H1 (cell line): ENCODE measurements at regions not wholly inside any gene's neighbourhood (a gene's known extent, or its start where the extent isn't known, plus 50 kb on each side); places are given as distances from the start of the nearest gene placed in this dataset.

Experiments used
- CTCF ChIA-PET: fragments of 300-600 bp; sonication (Branson Sonifier 250); formaldehyde crosslinking; loops from one replicate; lab custom pipeline; 2021; ENCODE audit not compliant: partially characterized antibody; lab: Charles Lee
- POLR2A ChIA-PET: fragments of 300-600 bp; sonication (Branson Sonifier 250); formaldehyde crosslinking; loops from one replicate; lab custom pipeline; 2021; ENCODE audit warnings: inconsistent platforms; ENCODE audit not compliant: partially characterized antibody; lab: Charles Lee
- DNase-seq, 2 experiments: peaks; one replicate each; pipeline versions ENCODE4 v3.0.0 to v3.0.0-alpha.2; 2010 to 2022; ENCODE audit warnings: low spot score in 2 of 2, low read depth in 1 of 2, mixed read lengths in 1 of 2
- FAIRE-seq: peaks from 2 replicates; lab custom pipeline; 2011; peaks lifted over from hg19 to GRCh38; lab: Jason Lieb, UNC
- H2AFZ ChIP-seq: 2 replicates; pipeline ENCODE4 v1.8.1; 2012; ENCODE audit warnings: low read length, inconsistent platforms
- H2AK5ac ChIP-seq: 2 replicates; pipeline ENCODE4 v1.6.1; 2013; ENCODE audit warnings: low read depth, low read length
- H2BK120ac ChIP-seq: replicated peaks from 2 replicates; pipeline ENCODE3; 2013; ENCODE audit warnings: low read depth, low read length, inconsistent platforms
- H2BK12ac ChIP-seq: 2 replicates; pipeline ENCODE4 v1.6.1; 2013; ENCODE audit warnings: low read depth, low read length
- H2BK15ac ChIP-seq: 2 replicates; pipeline ENCODE4 v1.6.1; 2013; ENCODE audit warnings: low read length
- H2BK20ac ChIP-seq: 2 replicates; pipeline ENCODE4 v1.6.1; 2013; ENCODE audit warnings: low read length
- H2BK5ac ChIP-seq: 2 replicates; pipeline ENCODE4 v1.6.1; 2013; ENCODE audit warnings: low read depth, low read length
- H3K14ac ChIP-seq: 2 replicates; pipeline ENCODE4 v1.6.1; 2013; ENCODE audit warnings: inconsistent platforms; ENCODE audit not compliant: insufficient read length
- H3K18ac ChIP-seq: 2 replicates; pipeline ENCODE4 v1.6.1; 2013; ENCODE audit warnings: low read length; ENCODE audit errors: extremely low read depth
- H3K23ac ChIP-seq: 2 replicates; pipeline ENCODE4 v1.6.1; 2013; ENCODE audit warnings: inconsistent platforms; ENCODE audit not compliant: insufficient read length
- H3K23me2 ChIP-seq: 2 replicates; pipeline ENCODE4 v1.6.1; 2013; ENCODE audit warnings: low read depth, low read length
- H3K27ac ChIP-seq: 2 replicates; pipeline ENCODE4 v1.6.1; 2011; ENCODE audit warnings: low read depth, low read length, inconsistent platforms
- H3K27me3 ChIP-seq, 4 experiments: replicated peaks in 1 of 4; 1 replicate in 1 of 4; 2 replicates in 3 of 4; pipeline versions ENCODE4 v1.6.1 to v1.8.1; 2011 to 2013; ENCODE audit warnings: low read length in 3 of 4, mild to moderate bottlenecking in 3 of 4, inconsistent platforms in 2 of 4, mixed read lengths in 2 of 4, moderate library complexity in 1 of 4; ENCODE audit not compliant: control insufficient read depth in 3 of 4, insufficient read depth in 3 of 4; ENCODE audit errors: extremely low read depth in 1 of 4
- H3K36me3 ChIP-seq, 4 experiments: 2 replicates each; pipeline versions ENCODE4 v1.6.1 to v1.8.1; 2011 to 2013; ENCODE audit warnings: mild to moderate bottlenecking in 4 of 4, low read length in 3 of 4, moderate library complexity in 2 of 4, control low read depth in 1 of 4, inconsistent platforms in 1 of 4; ENCODE audit not compliant: insufficient read depth in 4 of 4, control insufficient read depth in 2 of 4
- H3K4ac ChIP-seq: replicated peaks from 2 replicates; pipeline ENCODE3; 2013; ENCODE audit warnings: low read length, low read depth, mixed read lengths, inconsistent platforms; ENCODE audit not compliant: insufficient read length
- H3K4me1 ChIP-seq, 4 experiments: replicated peaks in 1 of 4; 1 replicate in 1 of 4; 2 replicates in 3 of 4; pipeline versions ENCODE4 v1.6.1 to v1.8.1; 2011 to 2013; ENCODE audit warnings: low read length in 3 of 4, inconsistent platforms in 2 of 4, mixed read lengths in 1 of 4; ENCODE audit not compliant: insufficient read depth in 4 of 4, control insufficient read depth in 3 of 4
- H3K4me2 ChIP-seq, 2 experiments: 2 replicates each; pipeline versions ENCODE4 v1.6.1 to v1.8.1; 2011 to 2013; ENCODE audit warnings: low read depth in 2 of 2, low read length in 2 of 2, control low read depth in 1 of 2, inconsistent platforms in 1 of 2, mild to moderate bottlenecking in 1 of 2; ENCODE audit not compliant: insufficient read depth in 1 of 2
- H3K4me3 ChIP-seq, 4 experiments: fragments of 200-600, 300-600 bp in 1 of 4; sonication (generic), shearing (Covaris generic), sonication (Bioruptor Twin) in 1 of 4; 2 replicates each; pipeline versions ENCODE4 v1.5.1 to v1.8.1; 2011 to 2016; ENCODE audit warnings: low read length in 4 of 4, low read depth in 3 of 4, control low read depth in 2 of 4, inconsistent platforms in 2 of 4, mild to moderate bottlenecking in 2 of 4, mixed read lengths in 1 of 4, moderate library complexity in 1 of 4; ENCODE audit not compliant: insufficient read depth in 2 of 4; ENCODE audit errors: extremely low read depth in 1 of 4
- H3K56ac ChIP-seq: replicated peaks from 2 replicates; pipeline ENCODE3; 2013; ENCODE audit warnings: low read depth, mild to moderate bottlenecking, mixed read lengths, low read length, inconsistent platforms; ENCODE audit not compliant: insufficient read length
- H3K79me1 ChIP-seq: 2 replicates; pipeline ENCODE4 v1.6.1; 2013; ENCODE audit warnings: low read depth, low read length, control low read depth
- H3K79me2 ChIP-seq, 2 experiments: 2 replicates each; pipeline versions ENCODE4 v1.6.1 to v1.8.1; 2012 to 2013; ENCODE audit warnings: low read length in 2 of 2, mild to moderate bottlenecking in 2 of 2, inconsistent platforms in 1 of 2; ENCODE audit not compliant: insufficient read depth in 2 of 2, control insufficient read depth in 1 of 2
- H3K9ac ChIP-seq, 4 experiments: replicated peaks in 1 of 4; 1 replicate in 1 of 4; 2 replicates in 3 of 4; pipeline versions ENCODE4 v1.6.1 to v1.8.1; 2011 to 2013; ENCODE audit warnings: low read depth in 3 of 4, low read length in 3 of 4, control low read depth in 2 of 4, mild to moderate bottlenecking in 2 of 4, moderate library complexity in 2 of 4, inconsistent platforms in 1 of 4; ENCODE audit errors: extremely low read depth in 1 of 4
- H3K9me3 ChIP-seq, 2 experiments: 2 replicates each; pipeline versions ENCODE4 v1.6.1 to v1.8.1; 2012 to 2013; ENCODE audit warnings: mild to moderate bottlenecking in 2 of 2, moderate library complexity in 2 of 2, control low read depth in 1 of 2, inconsistent platforms in 1 of 2, low read depth in 1 of 2, low read length in 1 of 2, mixed read lengths in 1 of 2; ENCODE audit not compliant: insufficient read depth in 2 of 2
- H4K20me1 ChIP-seq, 2 experiments: replicated peaks in 1 of 2; 2 replicates each; pipeline versions ENCODE3 to v1.8.1; 2011 to 2013; ENCODE audit warnings: inconsistent platforms in 2 of 2, low read length in 2 of 2, mild to moderate bottlenecking in 1 of 2; ENCODE audit not compliant: insufficient read depth in 2 of 2, control insufficient read depth in 1 of 2
- H4K5ac ChIP-seq: 2 replicates; pipeline ENCODE4 v1.6.1; 2013; ENCODE audit warnings: low read length, low read depth, mixed read lengths, inconsistent platforms; ENCODE audit not compliant: insufficient read length
- H4K8ac ChIP-seq: 2 replicates; pipeline ENCODE4 v1.8.0; 2013; ENCODE audit warnings: mild to moderate bottlenecking, moderate library complexity, low read length, inconsistent platforms; ENCODE audit not compliant: insufficient read depth; ENCODE audit errors: extremely low read depth
- H4K91ac ChIP-seq: replicated peaks from 2 replicates; pipeline ENCODE3; 2013; ENCODE audit warnings: low read length, mixed read lengths, inconsistent platforms; ENCODE audit not compliant: insufficient read length
- SRF ChIP-seq: IDR thresholded peaks from 2 replicates; pipeline ENCODE4 v1.6.1; 2011; ENCODE audit warnings: mild to moderate bottlenecking, low read depth, low read length, moderate library complexity
- TBP ChIP-seq: IDR thresholded peaks from 2 replicates; pipeline ENCODE4 v1.6.1; 2011; ENCODE audit warnings: low read depth, low read length, improper control_type of control experiment
- WGBS, 2 experiments: shearing (Covaris generic) in 1 of 2; methylation state at CpG; one replicate each; pipeline versions ENCODE4 v1.1.6 to v1.1.7; 2013 to 2015; ENCODE audit warnings: low lambda C conversion rate in 2 of 2, mixed read lengths in 2 of 2, inconsistent platforms in 1 of 2, low coverage in 1 of 2, missing lambda C conversion rate in 1 of 2; ENCODE audit not compliant: insufficient replicate concordance in 2 of 2, insufficient coverage in 1 of 2, insufficient read length in 1 of 2; ENCODE audit errors: extremely low coverage in 1 of 2, missing lambda C conversion rate in 1 of 2; 5-methylcytosine and 5-hydroxymethylcytosine counted together
- TF ChIP-seq, protein P1 (sequence below): IDR thresholded peaks from 2 replicates; pipeline ENCODE4 v1.6.1; 2012; ENCODE audit warnings: inconsistent platforms
- TF ChIP-seq, protein P2 (sequence below): IDR thresholded peaks from 2 replicates; pipeline ENCODE4 v1.6.1; 2012; ENCODE audit warnings: inconsistent platforms

DNA sequence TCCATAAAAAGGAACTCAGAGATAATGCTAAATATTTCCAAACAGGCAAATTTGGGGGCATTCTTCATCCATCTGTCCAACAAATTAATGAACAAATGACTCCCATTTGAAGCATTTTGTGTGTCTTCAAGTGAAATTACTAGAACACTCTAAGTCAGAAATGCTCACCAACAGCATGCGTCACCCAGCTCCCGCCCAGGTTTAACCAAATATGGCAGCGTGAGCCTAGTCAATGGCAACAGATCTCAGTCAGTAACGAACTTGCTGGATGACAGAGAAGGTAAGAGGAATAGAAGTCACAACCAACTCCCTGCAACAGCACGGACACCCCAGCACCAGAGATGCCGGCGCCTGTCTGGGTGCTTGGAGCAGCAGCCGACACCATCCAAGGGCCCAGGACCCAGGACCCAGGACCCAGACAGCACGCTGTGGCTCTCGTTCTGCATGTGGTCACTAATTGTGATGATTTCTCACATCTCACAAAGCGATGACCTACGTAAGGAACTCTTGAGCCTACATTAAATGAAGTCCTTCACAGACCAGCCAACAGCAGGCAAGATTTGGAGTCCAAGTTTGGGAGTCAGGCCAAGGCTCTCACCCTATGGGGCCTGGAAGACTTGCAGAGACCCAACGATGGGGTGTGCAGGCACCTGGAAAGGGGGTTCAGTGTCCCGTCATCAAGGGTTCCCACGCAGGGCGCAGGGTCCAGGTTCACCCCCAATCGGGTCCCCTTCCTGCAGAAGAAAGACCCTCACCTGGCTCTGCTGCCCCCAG lies 556.9 kb downstream of the BRD1 start:
- H3K56ac ChIP-seq, result no peak overlapping the region
- no peaks in the 10 kb centered on the region for H3K79me1 ChIP-seq
- H2BK5ac ChIP-seq, result peak overlapping the region; percentile 98; the same call in 1 of the 2 replicates
- peak overlapping the region; percentile 49 for H3K4ac ChIP-seq
- 0 out of 2 replicates have a peak overlapping the region, but pooled peaks have one; percentile 92 for H2BK15ac ChIP-seq
- DNase-seq, result no peak
- ChIA-PET POLR2A (interaction anchor here (0.7 to 1.0 kb wide), 3 partner anchors 34 to 165 kb away, joined by 3 to 5 read pairs (median 3); no protein-coding TSS in a partner anchor), CTCF (interaction anchor here (0.8 kb wide), 1 partner anchor 331 kb away, joined by 3 read pairs; no protein-coding TSS in a partner anchor)
- no peaks in the 10 kb centered on the region for H3K79me2 ChIP-seq
- H3K27ac ChIP-seq, result no peak overlapping the region
- no peak overlapping the region for H4K8ac ChIP-seq
- no peak overlapping the region for H4K5ac ChIP-seq
- TF ChIP-seq, protein P1, sequence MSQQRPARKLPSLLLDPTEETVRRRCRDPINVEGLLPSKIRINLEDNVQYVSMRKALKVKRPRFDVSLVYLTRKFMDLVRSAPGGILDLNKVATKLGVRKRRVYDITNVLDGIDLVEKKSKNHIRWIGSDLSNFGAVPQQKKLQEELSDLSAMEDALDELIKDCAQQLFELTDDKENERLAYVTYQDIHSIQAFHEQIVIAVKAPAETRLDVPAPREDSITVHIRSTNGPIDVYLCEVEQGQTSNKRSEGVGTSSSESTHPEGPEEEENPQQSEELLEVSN, result peak; percentile 95
- TF ChIP-seq, protein P2, sequence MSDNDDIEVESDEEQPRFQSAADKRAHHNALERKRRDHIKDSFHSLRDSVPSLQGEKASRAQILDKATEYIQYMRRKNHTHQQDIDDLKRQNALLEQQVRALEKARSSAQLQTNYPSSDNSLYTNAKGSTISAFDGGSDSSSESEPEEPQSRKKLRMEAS, result peak; percentile 78
- no peak for TF ChIP-seq TBP
- TF ChIP-seq SRF, result 0 out of 2 replicates have a peak, but pooled peaks have one; percentile 40
- no peak for FAIRE-seq
- H2BK20ac ChIP-seq, result peak overlapping the region; percentile 100
- peak overlapping the region; percentile 50 for H4K91ac ChIP-seq
- H2BK12ac ChIP-seq, result peak overlapping the region; percentile 97; the same call in 1 of the 2 replicates
- no peaks in the 10 kb centered on the region for H4K20me1 ChIP-seq
- peaks cover 1 to 21% (median 16%) of the 10 kb centered on the region in 4 experiments; a peak in 6 of 7 replicates for H3K27me3 ChIP-seq
- H3K23ac ChIP-seq, result no peak overlapping the region
- peaks cover 5% of the 10 kb centered on the region; the same call in 1 of the 2 replicates for H3K23me2 ChIP-seq
- no peak overlapping the region for H3K4me3 ChIP-seq
- H3K36me3 ChIP-seq, result no peaks in the 10 kb centered on the region
- peak overlapping the region; percentile 56; the same call in 1 of the 2 replicates for H2AK5ac ChIP-seq
- peaks cover 7 to 25% (median 18%) of the 10 kb centered on the region in 4 experiments for H3K4me1 ChIP-seq
- no peak overlapping the region for H2AFZ ChIP-seq
- peak overlapping the region; percentile 88 for H2BK120ac ChIP-seq
- no peaks in the 10 kb centered on the region for H3K9me3 ChIP-seq
- WGBS, 2 experiments, result 85% methylated on average over 17 of the region's 17 CpGs; no CpG with 5 or more reads in 1 of the 2 experiments
- peak overlapping the region; percentile 65 for H3K18ac ChIP-seq
- no peak overlapping the region for H3K14ac ChIP-seq
- peak overlapping the region; percentile 65 to 84; a peak in 3 of 4 replicates for H3K4me2 ChIP-seq
- H3K9ac ChIP-seq, result no peak overlapping the region
